Eye (tissue), 1 donor: ENCODE measurements at regions not wholly inside any gene's neighbourhood (a gene's known extent, or its start where the extent isn't known, plus 50 kb on each side); places are given as distances from the start of the nearest gene placed in this dataset.

Experiments
- DNase-seq: peaks from one replicate; pipeline ENCODE4 v3.0.0-alpha.2; 2015

- no peak for DNase-seq
Measured at GRCh38 chr2:19807866-19808265, 93.9 kb downstream of the TTC32 start.

GRCh38 chr2:19807346-19807745 is 94.4 kb downstream of the TTC32 start:
- DNase-seq, result no peak

DNA sequence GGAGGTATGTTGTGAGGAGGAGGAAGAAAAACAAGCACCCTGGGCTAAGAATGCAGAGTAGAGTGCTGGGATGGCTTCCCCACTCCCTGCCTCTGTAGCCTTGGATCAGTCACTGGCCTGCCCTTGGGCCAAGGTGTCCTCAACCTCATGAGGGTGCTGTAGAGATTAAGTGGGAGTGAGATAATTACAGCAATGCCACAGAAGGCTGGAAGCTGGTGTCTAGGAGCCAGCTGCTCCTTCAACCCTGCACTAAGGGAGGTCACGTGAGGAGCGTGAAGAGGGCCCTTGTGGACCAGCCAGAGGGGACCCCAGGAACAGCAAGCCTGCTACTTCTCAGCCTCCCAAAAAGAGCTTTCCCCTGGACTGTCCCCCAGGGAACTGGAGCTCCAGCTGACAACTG is 95.2 kb downstream of the TTC32 start:
- DNase-seq, result no peak

- no peak for DNase-seq
Measured at GRCh38 chr2:19806131-19806530, 95.7 kb downstream of the TTC32 start.

DNA sequence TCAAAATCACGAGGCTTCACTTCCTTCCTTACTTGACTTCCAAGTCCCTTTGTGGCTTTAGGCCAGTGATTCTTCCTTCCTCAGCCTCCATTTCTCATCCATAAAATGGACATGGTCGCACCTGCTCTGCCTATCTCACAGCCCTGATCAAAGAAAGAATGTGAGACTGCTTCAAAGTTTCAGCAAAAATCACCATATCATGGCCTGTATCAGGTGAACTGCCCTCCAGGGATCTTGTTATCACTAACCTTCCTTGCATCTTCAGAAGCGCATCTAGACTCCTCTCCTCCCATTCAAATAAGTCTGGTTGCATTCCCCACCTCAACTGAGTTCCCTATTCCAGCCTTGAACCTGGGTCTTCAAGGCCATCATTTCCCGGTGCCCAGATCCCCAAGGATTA is 96.5 kb downstream of the TTC32 start:
- no peak for DNase-seq

- no peak for DNase-seq
Measured at GRCh38 chr2:19804639-19805260, 97.0 kb downstream of the TTC32 start.

- DNase-seq, result no peak
Measured at GRCh38 chr2:19802086-19802841, 99.5 kb downstream of the TTC32 start.

DNA sequence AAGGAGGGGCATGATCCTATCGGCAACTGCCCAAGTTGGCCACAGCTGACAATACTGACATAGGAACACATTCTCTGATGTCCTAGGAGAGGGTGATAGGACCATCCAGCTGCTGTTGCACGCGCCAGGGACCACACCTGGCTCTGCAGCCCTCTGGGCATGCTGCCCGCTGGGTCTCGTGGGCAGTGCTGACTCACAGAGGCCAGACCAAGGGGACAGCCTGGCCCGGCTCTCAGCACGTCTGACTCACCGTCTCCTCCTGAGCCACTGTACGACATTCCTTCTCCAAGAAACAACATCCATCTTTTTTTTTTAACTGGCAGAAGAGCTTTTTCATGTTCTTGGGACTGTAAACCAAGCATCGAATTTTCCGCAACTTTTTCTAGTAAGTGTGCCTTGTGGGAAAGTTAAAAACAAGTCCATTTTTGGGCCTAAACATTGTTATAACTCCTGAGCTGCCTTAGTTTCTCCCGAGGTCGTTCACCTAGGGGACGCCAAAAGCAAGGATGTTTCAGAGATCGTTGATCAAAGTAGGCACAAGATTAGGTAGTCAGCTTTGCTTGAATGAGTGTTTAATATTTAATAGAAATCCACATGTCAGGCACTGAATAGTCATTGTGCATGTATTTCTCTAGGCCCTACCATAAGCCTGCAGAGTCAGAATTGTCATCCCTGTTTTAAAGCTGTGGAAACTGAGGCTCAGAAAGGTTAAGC is 100.3 kb downstream of the TTC32 start:
- no peak for DNase-seq

GRCh38 chr2:19800796-19801195 is 101.0 kb downstream of the TTC32 start:
- no peak for DNase-seq

DNA sequence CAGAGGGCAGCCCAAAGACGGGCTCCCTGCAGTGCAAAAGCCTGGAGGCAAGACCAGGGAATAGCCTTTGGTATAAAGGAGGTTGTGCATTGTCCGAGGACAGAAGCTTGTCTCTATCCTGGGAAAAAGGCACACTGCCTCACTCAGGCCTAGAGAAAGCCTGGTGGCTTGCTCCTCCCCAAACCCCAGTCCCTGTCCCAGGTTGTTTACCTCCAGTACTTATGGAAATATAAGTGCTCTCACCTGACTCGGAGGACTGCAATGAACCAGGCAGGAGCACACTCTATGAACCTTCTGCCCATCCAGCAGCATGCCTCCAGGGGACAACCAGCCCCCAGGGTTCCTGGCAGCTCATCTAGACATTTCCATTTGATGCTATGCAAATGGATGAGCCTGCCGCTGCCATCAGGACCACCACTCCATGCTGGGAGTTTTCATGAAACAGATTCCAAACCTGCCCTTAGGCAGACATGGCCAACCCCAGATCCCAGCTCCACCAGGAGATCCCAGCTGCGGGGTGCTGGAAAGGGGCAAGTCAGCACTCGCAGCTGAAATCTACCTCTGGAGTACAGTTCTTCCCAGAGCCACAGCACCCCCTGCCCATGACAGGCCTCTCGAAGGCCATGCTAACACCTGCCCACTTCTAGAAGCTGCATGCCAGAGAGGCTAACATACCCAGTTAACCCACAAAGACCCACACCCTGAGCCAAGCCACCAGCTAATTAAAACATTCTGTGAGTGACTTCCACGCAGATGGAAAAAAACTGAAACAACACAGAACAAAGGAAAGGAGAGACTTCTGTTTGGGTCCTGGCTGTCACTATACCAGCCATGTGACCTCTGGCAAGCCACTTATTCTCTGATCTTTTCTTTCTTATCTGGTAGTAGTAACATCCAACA is 101.7 kb downstream of the TTC32 start:
- no peak for DNase-seq

DNA sequence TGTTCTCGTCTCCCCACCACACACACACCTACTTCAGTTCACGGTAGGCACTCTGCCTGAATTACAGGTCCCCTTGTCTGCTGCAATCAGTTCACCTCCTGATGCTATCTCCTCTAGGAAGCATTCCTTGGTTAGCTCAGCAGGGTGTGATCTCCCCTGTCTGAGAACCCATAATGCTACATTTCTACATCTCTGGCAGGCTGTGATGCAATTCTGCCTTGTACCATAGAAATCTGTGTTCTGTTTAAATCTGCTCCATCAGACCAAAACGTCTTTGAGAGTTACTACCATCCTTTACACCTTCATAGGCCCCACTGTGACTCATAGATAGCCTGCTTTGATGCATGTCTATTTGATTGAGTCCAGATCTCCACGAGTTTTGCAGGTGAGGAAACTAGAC is 103.9 kb downstream of the TTC32 start:
- no peak for DNase-seq

GRCh38 chr2:19797243-19797810 is 104.5 kb downstream of the TTC32 start:
- no peak for DNase-seq

GRCh38 chr2:19796035-19796695 is 105.6 kb downstream of the TTC32 start:
- peak; percentile 45 for DNase-seq

- no peak for DNase-seq
Measured at GRCh38 chr2:19793132-19793750, 108.5 kb downstream of the TTC32 start.

DNA sequence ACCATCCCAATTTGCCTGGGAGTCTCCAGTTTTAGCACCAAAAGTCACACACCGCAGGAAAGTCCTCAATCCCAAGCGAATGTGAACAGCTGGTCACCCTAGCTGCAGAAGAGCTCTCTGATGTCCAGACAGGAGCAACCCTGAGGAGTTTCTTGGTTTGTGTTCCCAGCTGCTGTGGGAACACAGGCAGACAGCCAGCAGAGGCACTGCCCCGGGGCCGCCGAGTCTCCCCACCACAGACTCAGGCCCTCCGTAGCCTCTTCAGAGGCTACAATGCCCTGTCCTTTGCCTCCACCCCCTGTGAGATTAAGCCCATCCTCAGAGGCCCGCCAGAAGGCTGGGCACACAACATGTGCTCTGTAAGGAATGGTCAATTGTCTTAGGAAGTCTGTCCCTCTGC is 111.5 kb downstream of the TTC32 start:
- no peak for DNase-seq

GRCh38 chr2:19787134-19787533 is 114.6 kb downstream of the TTC32 start:
- no peak for DNase-seq

DNA sequence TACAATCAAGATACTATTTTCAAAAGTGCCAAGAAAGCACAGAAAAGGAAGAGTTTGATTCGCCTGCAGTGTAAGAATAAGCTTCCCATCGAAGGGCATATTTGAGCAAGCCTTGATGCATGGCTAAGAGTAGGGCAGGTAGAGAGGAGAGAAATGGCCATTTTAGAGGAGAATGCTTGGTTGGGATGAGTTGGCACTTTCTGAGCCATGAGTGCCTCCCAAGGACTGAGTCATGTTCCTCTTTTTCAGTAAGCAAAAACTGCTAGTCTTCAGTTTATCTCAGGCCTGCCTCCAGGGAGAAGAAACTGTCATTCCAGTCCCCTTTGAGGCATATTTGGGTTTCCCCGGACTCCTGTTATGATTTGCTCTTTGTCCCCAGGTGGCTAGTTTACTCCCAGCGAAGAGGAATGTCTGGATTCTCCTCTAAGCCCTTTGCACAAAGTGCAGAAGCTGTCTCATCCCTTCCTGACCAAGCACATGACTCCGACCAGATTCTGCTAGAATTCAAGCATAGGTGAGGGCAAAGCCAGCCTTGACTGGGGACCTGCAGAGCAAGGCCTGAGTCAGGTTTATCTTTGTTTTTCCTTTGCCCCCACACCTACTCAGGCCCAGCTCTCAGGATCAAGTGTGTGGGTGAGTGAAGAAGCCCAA is 115.2 kb downstream of the TTC32 start:
- DNase-seq, result no peak

- no peak for DNase-seq
Measured at GRCh38 chr2:19785867-19786266, 115.9 kb downstream of the TTC32 start.

- DNase-seq, result no peak
Measured at GRCh38 chr2:19785447-19785846, 116.3 kb downstream of the TTC32 start.

GRCh38 chr2:19784456-19784855 is 117.3 kb downstream of the TTC32 start:
- no peak for DNase-seq

GRCh38 chr2:19783935-19784334 is 117.8 kb downstream of the TTC32 start:
- DNase-seq, result no peak
